Endothelial cell of umbilical vein (primary cell): ENCODE measurements at regions not wholly inside any gene's neighbourhood (a gene's known extent, or its start where the extent isn't known, plus 50 kb on each side); places are given as distances from the start of the nearest gene placed in this dataset.

Source experiments
- POLR2A ChIP-seq: IDR thresholded peaks from 2 replicates; pipeline ENCODE4 v1.6.1; 2012; ENCODE audit warnings: low read depth, mild to moderate bottlenecking, control low read depth, low read length
- TF ChIP-seq, protein P1 (sequence below), 2 donors: IDR thresholded peaks; 1 replicate in 1 of 2; 2 replicates in 1 of 2; pipeline ENCODE4 v1.5.1; 2011; ENCODE audit warnings: low read length in 2 of 2, mild to moderate bottlenecking in 2 of 2, moderate library complexity in 2 of 2, control low read depth in 1 of 2, inconsistent platforms in 1 of 2, low read depth in 1 of 2; ENCODE audit not compliant: insufficient read depth in 1 of 2; ENCODE audit errors: extremely low read depth in 1 of 2

DNA sequence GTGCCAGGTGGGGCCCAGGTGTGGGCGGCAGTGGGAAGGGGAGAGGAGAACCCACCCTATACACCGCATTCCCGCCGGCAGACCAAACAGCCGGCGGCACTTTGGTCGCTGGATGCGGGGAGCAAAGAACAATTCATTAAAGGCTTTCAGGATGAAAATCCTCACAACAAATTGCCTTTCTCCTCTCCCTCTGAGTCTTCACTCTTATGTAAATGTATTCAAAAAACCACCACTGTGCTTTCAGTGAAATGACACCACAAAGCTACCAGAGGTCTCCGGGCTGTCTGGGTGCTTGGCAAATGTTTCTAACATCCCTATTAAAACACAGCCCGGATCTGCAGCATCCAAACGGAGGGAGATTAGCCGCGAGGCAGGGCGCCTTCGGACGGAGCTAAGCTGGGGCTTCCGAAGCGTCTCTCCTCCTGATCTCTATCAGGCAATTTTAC, 171.8 kb upstream of the TBL1X start:
- TF ChIP-seq, protein P1, sequence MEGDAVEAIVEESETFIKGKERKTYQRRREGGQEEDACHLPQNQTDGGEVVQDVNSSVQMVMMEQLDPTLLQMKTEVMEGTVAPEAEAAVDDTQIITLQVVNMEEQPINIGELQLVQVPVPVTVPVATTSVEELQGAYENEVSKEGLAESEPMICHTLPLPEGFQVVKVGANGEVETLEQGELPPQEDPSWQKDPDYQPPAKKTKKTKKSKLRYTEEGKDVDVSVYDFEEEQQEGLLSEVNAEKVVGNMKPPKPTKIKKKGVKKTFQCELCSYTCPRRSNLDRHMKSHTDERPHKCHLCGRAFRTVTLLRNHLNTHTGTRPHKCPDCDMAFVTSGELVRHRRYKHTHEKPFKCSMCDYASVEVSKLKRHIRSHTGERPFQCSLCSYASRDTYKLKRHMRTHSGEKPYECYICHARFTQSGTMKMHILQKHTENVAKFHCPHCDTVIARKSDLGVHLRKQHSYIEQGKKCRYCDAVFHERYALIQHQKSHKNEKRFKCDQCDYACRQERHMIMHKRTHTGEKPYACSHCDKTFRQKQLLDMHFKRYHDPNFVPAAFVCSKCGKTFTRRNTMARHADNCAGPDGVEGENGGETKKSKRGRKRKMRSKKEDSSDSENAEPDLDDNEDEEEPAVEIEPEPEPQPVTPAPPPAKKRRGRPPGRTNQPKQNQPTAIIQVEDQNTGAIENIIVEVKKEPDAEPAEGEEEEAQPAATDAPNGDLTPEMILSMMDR (IDR thresholded peaks at IDR 0.05; ENCODE audit: extremely low read depth in 1 of 2, insufficient read depth in 1 of 2, low read depth in 1 of 2, low read length in 2 of 2) = no peak
- no peak for TF ChIP-seq POLR2A
